ENCODE measurements at regions not wholly inside any gene's neighbourhood (a gene's known extent, or its start where the extent isn't known, plus 50 kb on each side); places are given as distances from the start of the nearest gene placed in this dataset.

- TF ChIP-seq CTCF (IDR thresholded peaks at IDR 0.05) (no peak), EZH2 (IDR thresholded peaks at IDR 0.05) (no peak), EZH2phosphoT487 (IDR thresholded peaks at IDR 0.05) (no peak)
Measured at GRCh38 chr3:18745472-18745871, 320.3 kb upstream of the SATB1 start.

All from neural progenitor cell (in vitro differentiated cells).